ENCODE measurements at regions not wholly inside any gene's neighbourhood (a gene's known extent, or its start where the extent isn't known, plus 50 kb on each side); places are given as distances from the start of the nearest gene placed in this dataset.

DNA sequence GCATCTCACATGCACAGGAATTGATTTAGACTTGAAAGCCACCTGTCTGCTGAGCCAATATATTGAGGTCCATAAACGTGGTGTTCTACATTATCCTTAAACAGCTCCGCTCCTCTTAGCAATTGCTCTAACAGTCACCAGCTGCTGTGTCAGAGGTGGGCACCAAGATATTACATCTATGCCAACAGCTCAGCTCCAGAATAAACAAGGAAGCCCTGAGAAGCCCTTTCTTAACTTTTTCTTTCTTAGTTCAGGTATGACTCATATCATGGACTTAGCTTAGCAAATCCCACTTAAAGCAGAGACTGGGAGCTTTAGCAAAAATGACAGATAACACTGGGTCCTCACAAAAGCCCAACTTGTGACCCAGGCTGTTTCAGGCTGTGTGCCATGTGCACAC, 436.6 kb downstream of the IRS1 start:
- TF ChIP-seq, protein P1, sequence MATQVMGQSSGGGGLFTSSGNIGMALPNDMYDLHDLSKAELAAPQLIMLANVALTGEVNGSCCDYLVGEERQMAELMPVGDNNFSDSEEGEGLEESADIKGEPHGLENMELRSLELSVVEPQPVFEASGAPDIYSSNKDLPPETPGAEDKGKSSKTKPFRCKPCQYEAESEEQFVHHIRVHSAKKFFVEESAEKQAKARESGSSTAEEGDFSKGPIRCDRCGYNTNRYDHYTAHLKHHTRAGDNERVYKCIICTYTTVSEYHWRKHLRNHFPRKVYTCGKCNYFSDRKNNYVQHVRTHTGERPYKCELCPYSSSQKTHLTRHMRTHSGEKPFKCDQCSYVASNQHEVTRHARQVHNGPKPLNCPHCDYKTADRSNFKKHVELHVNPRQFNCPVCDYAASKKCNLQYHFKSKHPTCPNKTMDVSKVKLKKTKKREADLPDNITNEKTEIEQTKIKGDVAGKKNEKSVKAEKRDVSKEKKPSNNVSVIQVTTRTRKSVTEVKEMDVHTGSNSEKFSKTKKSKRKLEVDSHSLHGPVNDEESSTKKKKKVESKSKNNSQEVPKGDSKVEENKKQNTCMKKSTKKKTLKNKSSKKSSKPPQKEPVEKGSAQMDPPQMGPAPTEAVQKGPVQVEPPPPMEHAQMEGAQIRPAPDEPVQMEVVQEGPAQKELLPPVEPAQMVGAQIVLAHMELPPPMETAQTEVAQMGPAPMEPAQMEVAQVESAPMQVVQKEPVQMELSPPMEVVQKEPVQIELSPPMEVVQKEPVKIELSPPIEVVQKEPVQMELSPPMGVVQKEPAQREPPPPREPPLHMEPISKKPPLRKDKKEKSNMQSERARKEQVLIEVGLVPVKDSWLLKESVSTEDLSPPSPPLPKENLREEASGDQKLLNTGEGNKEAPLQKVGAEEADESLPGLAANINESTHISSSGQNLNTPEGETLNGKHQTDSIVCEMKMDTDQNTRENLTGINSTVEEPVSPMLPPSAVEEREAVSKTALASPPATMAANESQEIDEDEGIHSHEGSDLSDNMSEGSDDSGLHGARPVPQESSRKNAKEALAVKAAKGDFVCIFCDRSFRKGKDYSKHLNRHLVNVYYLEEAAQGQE (IDR thresholded peaks at IDR 0.05; ENCODE audit: insufficient replicate concordance, low read depth), result no peak
- TF ChIP-seq SPI1 (IDR thresholded peaks at IDR 0.05; ENCODE audit: borderline replicate concordance, low read depth) (no peak), POLR2AphosphoS5 (IDR thresholded peaks at IDR 0.05; ENCODE audit: low read depth) (no peak)
- TF ChIP-seq, protein P2, sequence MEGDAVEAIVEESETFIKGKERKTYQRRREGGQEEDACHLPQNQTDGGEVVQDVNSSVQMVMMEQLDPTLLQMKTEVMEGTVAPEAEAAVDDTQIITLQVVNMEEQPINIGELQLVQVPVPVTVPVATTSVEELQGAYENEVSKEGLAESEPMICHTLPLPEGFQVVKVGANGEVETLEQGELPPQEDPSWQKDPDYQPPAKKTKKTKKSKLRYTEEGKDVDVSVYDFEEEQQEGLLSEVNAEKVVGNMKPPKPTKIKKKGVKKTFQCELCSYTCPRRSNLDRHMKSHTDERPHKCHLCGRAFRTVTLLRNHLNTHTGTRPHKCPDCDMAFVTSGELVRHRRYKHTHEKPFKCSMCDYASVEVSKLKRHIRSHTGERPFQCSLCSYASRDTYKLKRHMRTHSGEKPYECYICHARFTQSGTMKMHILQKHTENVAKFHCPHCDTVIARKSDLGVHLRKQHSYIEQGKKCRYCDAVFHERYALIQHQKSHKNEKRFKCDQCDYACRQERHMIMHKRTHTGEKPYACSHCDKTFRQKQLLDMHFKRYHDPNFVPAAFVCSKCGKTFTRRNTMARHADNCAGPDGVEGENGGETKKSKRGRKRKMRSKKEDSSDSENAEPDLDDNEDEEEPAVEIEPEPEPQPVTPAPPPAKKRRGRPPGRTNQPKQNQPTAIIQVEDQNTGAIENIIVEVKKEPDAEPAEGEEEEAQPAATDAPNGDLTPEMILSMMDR (IDR thresholded peaks at IDR 0.05; ENCODE audit: insufficient read depth, low read length), result no peak
- Histone ChIP-seq H3K27me3 (ENCODE audit: insufficient read depth, poor library complexity, severe bottlenecking) (no peaks in the 10 kb centered on the region), H3K27ac (replicated peaks) (no peak overlapping the region), H3K4me3 (replicated peaks; ENCODE audit: insufficient read depth, low read length) (no peak overlapping the region)
- no peak for DNase-seq (ENCODE audit: low read depth in 1 of 2, low spot score in 1 of 2)

DNA sequence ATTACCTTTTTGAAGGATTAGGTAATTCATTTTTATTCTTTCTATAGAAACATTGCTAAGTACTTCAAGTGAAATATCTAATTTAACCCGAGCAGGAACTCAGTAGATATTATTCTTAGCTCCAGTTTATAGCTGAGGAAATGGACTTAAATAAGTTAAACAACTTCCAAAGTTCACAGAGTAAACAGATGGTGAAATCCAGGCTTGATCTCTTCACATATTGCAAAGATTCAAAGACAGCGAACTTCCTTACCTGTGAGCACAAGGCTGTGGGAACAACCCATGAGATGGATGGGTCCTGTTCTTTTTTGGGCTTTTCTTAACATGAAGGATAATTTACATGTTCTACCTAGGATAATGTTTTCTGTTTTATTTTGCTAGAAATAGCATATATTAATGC, 439.0 kb downstream of the IRS1 start:
- Histone ChIP-seq H3K4me3 (replicated peaks; ENCODE audit: insufficient read depth, low read length) (no peak overlapping the region), H3K27me3 (ENCODE audit: insufficient read depth, poor library complexity, severe bottlenecking) (no peaks in the 10 kb centered on the region), H3K27ac (replicated peaks) (no peak overlapping the region)
- DNase-seq (ENCODE audit: low read depth in 1 of 2, low spot score in 1 of 2), result no peak
- TF ChIP-seq, protein P1 (IDR thresholded peaks at IDR 0.05; ENCODE audit: insufficient replicate concordance, low read depth), result no peak
- TF ChIP-seq POLR2AphosphoS5 (IDR thresholded peaks at IDR 0.05; ENCODE audit: low read depth), result no peak
- TF ChIP-seq, protein P2 (IDR thresholded peaks at IDR 0.05; ENCODE audit: insufficient read depth, low read length), result no peak
- TF ChIP-seq SPI1 (IDR thresholded peaks at IDR 0.05; ENCODE audit: borderline replicate concordance, low read depth), result no peak
- no peak for TF ChIP-seq GABPA (IDR thresholded peaks at IDR 0.05; ENCODE audit: low read depth)

DNA sequence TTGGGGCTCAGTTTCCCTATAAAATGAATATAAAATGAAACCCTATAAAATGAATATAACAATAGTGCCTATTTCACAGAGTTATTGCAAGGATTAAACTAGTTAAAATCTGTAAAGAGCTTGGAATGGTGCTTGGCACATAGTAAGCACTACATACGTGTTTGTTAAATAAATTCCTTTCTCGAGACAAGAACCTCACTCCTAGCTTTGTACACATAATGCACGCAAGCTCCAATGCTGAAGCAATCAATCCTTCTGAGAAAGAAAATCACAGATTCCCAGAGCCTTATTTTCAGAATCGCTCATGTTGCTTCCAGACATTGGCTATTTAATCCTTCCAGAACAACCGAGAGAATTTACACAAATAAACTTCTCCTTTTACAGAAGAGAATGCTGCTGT, 440.9 kb downstream of the IRS1 start:
- no peaks in the 10 kb centered on the region for H3K27me3 ChIP-seq (ENCODE audit: insufficient read depth, poor library complexity, severe bottlenecking)
- DNase-seq (ENCODE audit: low read depth in 1 of 2, low spot score in 1 of 2), result no peak
- TF ChIP-seq GABPA (IDR thresholded peaks at IDR 0.05; ENCODE audit: low read depth), result no peak
- TF ChIP-seq, protein P1 (IDR thresholded peaks at IDR 0.05; ENCODE audit: insufficient replicate concordance, low read depth), result no peak
- TF ChIP-seq, protein P2 (IDR thresholded peaks at IDR 0.05; ENCODE audit: insufficient read depth, low read length), result no peak
- H3K27ac ChIP-seq (replicated peaks), result no peak overlapping the region
- no peak overlapping the region for H3K4me3 ChIP-seq (replicated peaks; ENCODE audit: insufficient read depth, low read length)
